GM19438 (cell line): ENCODE measurements at regions not wholly inside any gene's neighbourhood (a gene's known extent, or its start where the extent isn't known, plus 50 kb on each side); places are given as distances from the start of the nearest gene placed in this dataset.

Experiments
- ATAC-seq: cut with Tn5 transposase; IDR thresholded peaks from one replicate; pipeline ENCODE4 v1.9.1; 2021; ENCODE audit warnings: low read depth; ENCODE audit not compliant: unreplicated experiment

- ATAC-seq = no peak
Observed at GRCh38 chr3:117666325-117666724, 956.7 kb downstream of the TUSC7 start.

DNA sequence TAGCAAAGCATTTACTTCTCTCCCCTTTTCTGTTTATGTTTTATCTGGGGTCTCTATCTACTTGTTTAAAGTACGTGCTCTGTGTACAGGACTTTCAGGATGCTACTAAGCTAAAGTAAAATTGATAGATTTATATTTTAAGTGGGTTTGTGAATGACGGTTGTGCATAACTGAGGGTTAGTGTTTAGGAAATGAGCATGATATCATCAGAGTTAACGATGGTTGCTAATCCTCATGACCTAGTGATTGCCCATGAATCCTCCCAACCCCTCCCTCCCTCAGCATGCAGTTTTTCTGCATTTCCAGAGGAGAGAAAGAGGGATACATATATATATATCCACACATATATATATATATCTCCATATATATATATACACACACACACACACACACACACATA is 957.2 kb downstream of the TUSC7 start:
- ATAC-seq = no peak

DNA sequence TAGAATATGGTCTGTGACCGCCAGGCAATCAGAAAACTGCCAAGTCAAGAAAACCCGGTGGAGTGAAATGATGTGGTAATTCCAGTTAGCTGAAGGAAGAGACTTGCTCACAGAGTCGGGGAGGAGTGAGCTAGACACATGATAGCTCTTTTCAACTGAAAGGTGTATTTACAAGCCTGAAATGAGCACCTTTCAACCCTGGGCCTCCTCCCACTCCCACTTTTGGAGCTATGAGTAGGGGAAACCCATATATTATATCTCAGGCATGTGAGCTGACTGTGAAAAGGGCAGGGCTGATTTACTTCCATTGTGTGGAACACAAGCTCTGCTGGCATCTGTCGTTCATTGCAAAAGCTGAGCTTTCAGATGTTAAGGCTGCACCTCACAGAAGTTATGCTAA is 960.2 kb downstream of the TUSC7 start:
- no peak for ATAC-seq

DNA sequence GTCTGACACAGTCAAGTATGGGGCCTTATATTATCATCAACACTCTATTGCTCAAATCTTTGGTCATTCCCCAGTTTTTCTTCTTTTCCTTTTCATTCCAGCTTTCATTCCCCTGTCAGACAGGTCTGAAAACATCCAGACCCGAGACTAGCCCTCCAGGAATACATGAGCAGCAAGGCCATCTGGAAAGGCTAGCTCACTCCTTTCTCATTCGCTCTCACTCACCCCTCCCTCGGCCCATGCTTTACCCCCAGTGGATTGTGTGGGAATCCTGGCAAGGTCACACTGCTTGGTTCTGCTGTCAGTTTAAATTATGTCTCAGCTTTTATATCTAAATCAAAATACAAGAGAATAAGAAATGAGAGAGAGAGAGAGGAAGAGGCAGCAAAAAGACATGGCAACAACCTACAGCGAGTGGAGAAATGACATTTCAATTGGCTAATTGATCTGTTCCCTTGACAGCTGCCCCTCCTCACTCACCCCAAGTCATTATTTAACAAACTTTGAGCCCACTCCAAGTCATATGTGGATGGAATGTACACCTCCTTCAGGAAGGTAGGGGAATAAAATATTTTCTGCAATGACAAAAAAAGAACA is 962.2 kb downstream of the TUSC7 start:
- no peak for ATAC-seq

GRCh38 chr3:117674321-117674720 is 964.7 kb downstream of the TUSC7 start:
- ATAC-seq = no peak

GRCh38 chr3:117681619-117682018 is 972.0 kb downstream of the TUSC7 start:
- ATAC-seq = no peak

DNA sequence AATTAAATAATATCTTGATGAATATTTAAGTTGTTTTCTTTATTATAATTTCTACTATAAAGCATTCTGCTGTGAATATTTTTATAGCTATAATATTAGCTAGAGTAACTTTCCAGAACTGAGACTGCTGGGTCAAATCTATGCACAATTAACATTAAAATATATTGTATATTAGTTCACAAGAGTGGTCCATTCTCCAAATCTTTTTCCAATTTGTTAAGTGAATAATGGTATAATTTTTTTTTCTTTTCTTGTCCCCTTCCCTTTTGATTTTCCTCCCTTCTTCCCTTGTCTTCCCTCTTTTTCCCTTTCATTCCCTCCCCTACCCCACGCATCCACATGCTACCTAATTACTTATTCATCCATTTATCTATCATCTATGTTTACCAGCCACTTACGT is 977.5 kb downstream of the TUSC7 start:
- no peak for ATAC-seq

DNA sequence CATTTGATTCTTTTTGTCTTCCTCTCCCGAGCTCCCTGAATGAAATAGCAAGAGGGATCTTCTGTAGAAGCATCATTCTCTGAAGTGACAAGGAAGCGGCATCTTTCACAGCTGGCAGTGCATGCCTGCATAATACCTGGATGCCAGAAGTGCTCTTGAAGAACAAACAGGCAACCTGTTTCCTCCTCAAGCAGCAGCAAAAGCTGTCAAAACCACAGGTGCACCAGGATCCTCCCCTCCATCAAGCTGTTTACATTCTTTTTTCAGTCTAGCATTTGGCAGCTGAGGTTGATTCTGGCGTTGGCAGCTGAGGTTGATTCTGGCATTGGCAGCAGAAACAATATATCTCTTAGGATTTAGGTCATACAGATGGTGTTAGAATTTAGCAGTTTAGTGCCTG is 979.0 kb downstream of the TUSC7 start:
- ATAC-seq = no peak

- no peak for ATAC-seq
Observed at GRCh38 chr3:117691526-117691925, 981.9 kb downstream of the TUSC7 start.

DNA sequence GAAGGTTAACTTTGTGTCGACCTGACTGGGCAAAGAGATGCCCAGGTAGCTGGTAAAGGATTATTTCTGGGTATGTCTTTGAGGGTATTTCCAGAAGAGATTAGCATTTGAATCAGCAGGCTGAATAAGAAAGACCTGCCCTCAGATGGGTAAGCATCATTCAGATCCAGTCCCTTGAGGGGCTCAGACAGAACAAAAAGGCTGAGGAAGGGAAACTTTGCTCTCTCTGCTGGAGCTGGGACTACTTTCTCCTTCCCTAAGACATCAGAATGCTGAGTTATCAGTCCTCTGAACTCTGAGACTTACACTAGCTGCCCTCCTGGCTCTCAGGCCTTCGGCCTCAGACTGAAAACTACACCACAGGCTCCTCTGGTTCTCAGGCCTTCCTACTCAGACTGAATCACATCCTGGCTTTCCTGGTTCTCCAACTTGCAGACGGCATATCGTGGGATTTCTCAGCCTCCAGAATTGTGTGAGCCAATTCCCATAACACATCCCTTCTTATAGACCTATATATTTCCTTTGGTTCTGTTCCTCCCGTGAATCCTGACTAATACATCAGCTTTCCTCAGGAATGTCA is 982.9 kb downstream of the TUSC7 start:
- ATAC-seq = no peak

DNA sequence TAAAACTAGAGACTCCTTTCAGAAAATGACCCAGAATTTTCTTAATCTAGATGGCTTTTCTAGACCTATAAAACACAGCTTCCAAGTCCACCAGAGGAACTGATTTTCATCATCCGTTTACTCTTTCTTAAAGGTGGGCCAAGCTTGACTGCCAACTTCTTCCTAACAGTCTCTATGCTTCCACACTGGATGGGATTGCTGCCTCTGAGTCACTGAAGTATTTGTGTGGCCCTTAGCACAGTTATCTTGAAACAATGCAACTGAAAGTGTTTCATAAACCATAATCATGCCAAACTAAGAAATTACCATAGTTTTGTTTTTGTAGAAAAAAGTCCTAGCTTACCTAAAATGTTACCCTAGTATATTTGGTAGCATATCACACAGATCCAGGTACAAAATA is 985.7 kb downstream of the TUSC7 start:
- ATAC-seq = no peak

- no peak for ATAC-seq
Observed at GRCh38 chr3:117695871-117696645, 986.5 kb downstream of the TUSC7 start.

GRCh38 chr3:117696851-117697407 is 987.4 kb downstream of the TUSC7 start:
- no peak for ATAC-seq

GRCh38 chr3:117699058-117699457 is 989.5 kb downstream of the TUSC7 start:
- ATAC-seq = no peak

DNA sequence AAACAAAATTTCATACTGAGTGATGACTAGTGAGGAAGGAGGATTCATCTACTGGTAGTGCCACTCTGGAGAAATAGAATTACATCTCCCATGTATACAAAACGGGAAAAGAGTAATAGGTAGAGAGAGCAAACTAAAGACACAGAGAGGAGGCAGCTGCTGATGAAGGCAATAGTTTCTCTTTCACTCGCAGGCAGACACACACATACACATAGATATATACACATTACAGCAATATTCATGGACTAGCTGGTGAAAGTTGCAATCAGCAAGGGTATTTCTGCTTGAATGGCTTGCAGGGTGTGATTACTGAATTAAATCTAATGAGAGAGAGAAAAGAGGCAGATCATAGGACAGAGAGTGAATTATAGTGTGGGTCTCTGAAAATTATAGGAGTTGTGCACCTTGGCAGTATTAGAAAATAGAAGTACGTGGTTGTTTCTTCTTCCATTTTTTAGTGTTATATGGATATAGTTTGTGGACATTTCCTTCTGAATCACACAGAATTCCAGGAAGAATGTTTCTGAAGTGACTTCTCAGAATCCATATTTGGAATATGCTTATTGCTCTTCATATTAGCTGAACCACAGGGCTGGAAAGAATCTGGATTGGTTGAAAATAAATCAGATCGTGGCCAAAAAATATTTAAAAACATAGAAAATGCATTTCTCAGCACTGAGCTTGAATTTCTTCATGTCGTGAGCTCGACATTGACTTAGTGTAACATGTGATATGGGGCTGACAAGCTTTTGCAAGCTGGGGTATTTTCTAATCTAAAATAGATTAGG is 991.2 kb downstream of the TUSC7 start:
- no peak for ATAC-seq

- no peak for ATAC-seq
Observed at GRCh38 chr3:117705011-117705410, 995.4 kb downstream of the TUSC7 start.

DNA sequence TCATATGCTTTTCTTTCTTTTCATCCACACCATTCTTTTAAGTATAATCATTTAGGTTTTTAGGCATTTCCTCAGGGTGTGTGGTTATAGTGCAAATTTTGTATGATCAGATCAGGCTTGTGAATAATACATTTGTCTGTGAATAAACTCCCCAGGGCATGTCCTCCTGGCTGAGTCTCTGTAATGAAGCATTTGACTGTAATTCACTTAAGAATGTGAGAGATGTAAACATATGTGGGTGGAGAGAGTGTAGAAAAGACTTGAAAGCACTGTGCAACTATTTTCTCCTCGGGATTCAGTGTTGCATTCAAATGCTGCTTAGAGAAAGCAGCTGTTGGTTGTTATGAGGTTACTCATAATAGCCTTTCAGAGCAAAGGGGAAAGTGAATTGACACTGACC is 996.5 kb downstream of the TUSC7 start:
- no peak for ATAC-seq

GRCh38 chr3:117706756-117707155 is 997.2 kb downstream of the TUSC7 start:
- no peak for ATAC-seq

DNA sequence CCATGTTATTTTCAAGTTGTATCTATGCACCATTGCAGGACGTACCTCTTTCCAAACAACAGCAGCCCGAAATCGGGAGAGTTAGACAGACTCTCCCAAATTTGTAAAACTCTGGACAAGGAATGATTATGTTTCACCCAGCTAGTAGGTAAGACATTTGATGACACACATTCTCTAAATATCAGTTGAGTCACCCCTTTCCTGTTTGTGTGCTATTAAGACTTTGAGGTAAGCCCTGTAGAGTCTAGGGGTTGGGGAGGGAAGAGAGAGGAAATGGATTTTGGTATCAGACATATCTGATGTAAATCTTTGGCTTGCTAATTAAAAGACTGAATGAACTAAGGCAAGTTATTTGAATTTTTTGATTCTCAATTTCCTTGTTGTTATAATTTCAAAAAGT is 999.0 kb downstream of the TUSC7 start:
- ATAC-seq = no peak

DNA sequence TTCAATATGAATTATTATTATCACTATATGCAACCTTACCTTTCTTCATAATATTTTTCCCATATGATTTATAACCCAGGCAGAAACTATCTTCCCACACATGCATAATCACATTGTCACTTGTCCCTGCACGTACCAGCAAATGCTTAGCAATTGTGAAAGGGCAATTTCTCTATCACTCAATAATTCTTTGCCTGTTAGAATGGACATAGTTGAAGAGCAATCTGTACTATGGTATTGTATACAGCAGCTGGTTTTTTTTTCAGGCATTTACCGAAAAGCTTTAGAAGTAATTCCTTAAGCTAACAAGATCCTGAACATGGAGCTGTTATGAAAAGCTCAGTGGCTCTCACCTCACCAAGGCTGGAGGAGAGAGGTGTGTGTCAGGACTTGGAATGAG is 999.5 kb downstream of the TUSC7 start:
- ATAC-seq = no peak

- ATAC-seq = no peak
Observed at GRCh38 chr3:117710501-117710900, 1000.9 kb downstream of the TUSC7 start.
